RWPE2 (cell line): ENCODE measurements at regions not wholly inside any gene's neighbourhood (a gene's known extent, or its start where the extent isn't known, plus 50 kb on each side); places are given as distances from the start of the nearest gene placed in this dataset.

ENCODE experiments used
- ATAC-seq: fragments of 200-7000 bp; cut with Tn5 transposase; 3 replicates; pipeline ENCODE4 v1.9.1; 2021; ENCODE audit warnings: low read depth
- DNase-seq: peaks from one replicate; pipeline ENCODE4 v3.0.0-alpha.2; 2020; ENCODE audit warnings: low spot score
- H3K27ac ChIP-seq: fragments of 450-650 bp; 2 replicates; pipeline ENCODE4 v1.5.1; 2017; ENCODE audit warnings: mild to moderate bottlenecking; ENCODE audit not compliant: poor library complexity, severe bottlenecking
- H3K27me3 ChIP-seq: fragments of 250-450 bp; sonication (Bioruptor Pico); 2 replicates; pipeline ENCODE4 v1.5.1; 2021; ENCODE audit warnings: mild to moderate bottlenecking, moderate library complexity; ENCODE audit not compliant: insufficient read depth, poor library complexity, severe bottlenecking
- H3K36me3 ChIP-seq: fragments of 250-450 bp; sonication (Bioruptor Pico); 2 replicates; pipeline ENCODE4 v1.5.1; 2020; ENCODE audit warnings: low read depth, mild to moderate bottlenecking, moderate library complexity
- H3K4me1 ChIP-seq: fragments of 250-450 bp; sonication (Bioruptor Pico); 2 replicates; pipeline ENCODE4 v1.5.1; 2021; ENCODE audit warnings: mild to moderate bottlenecking, moderate library complexity; ENCODE audit not compliant: insufficient read depth, poor library complexity, severe bottlenecking
- H3K4me3 ChIP-seq: fragments of 250-450 bp; sonication (Bioruptor Pico); 2 replicates; pipeline ENCODE4 v1.5.1; 2021; ENCODE audit warnings: mild to moderate bottlenecking, moderate library complexity; ENCODE audit not compliant: severe bottlenecking
- H3K9me3 ChIP-seq: fragments of 250-450 bp; sonication (Bioruptor Pico); 2 replicates; pipeline ENCODE4 v1.5.1; 2021; ENCODE audit warnings: mild to moderate bottlenecking, moderate library complexity; ENCODE audit not compliant: severe bottlenecking
- TF ChIP-seq, protein P1 (sequence below): fragments of 450-650 bp; IDR thresholded peaks from one replicate; pipeline ENCODE4 v1.5.1; 2017; ENCODE audit warnings: mild to moderate bottlenecking, moderate library complexity; ENCODE audit not compliant: poor library complexity, severe bottlenecking

DNA sequence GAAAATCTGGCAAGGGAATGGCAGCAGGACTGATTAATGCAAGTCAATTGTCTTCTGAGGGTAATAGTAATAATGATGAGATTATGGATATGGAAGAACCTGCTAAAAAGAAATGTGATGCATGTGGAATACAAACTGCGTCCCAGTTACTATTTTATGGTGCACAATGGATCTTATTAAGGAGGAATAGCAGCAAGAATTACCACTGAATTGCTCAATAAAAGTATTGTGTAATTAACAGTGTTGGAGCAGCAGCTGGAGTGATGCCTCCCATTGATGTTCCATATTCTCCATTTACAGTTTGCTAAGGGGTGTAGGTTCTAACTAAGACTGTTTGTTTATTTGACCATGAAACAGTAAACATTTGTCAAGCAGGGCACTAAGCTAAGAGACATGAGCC, 167.9 kb downstream of the HRH4 start:
- Histone ChIP-seq H3K9me3 (no peaks in the 10 kb centered on the region), H3K4me3 (no peak overlapping the region), H3K4me1 (no peaks in the 10 kb centered on the region), H3K36me3 (no peaks in the 10 kb centered on the region), H3K27ac (no peak overlapping the region), H3K27me3 (peaks cover 3% of the 10 kb centered on the region)
- ATAC-seq (no peak), DNase-seq (no peak)
- TF ChIP-seq, protein P1, sequence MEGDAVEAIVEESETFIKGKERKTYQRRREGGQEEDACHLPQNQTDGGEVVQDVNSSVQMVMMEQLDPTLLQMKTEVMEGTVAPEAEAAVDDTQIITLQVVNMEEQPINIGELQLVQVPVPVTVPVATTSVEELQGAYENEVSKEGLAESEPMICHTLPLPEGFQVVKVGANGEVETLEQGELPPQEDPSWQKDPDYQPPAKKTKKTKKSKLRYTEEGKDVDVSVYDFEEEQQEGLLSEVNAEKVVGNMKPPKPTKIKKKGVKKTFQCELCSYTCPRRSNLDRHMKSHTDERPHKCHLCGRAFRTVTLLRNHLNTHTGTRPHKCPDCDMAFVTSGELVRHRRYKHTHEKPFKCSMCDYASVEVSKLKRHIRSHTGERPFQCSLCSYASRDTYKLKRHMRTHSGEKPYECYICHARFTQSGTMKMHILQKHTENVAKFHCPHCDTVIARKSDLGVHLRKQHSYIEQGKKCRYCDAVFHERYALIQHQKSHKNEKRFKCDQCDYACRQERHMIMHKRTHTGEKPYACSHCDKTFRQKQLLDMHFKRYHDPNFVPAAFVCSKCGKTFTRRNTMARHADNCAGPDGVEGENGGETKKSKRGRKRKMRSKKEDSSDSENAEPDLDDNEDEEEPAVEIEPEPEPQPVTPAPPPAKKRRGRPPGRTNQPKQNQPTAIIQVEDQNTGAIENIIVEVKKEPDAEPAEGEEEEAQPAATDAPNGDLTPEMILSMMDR: no peak

DNA sequence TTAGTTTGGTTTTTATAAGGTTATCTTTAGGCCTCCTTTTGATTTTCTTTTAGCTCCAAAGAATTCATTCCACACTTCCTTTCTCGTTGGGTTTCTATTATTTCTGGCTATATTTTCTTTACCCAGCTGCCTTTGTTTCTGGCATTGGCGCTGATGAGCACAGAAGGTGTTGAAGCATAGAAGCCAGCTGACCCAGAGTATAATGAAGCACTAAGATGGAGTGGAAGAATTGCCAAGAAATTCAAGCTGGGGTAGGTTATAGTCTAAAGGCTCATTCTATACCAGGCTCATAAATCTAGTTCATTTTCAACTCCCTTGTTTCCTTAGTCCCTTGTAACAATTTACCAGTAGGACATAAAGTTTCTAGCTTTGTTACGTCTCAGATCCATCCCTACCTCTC, 169.5 kb downstream of the HRH4 start:
- TF ChIP-seq, protein P1: no peak
- H3K36me3 ChIP-seq: no peaks in the 10 kb centered on the region
- H3K27ac ChIP-seq: no peak overlapping the region
- no peaks in the 10 kb centered on the region for H3K4me1 ChIP-seq
- DNase-seq (no peak), ATAC-seq (no peak)
- peaks cover 3% of the 10 kb centered on the region for H3K27me3 ChIP-seq
- H3K4me3 ChIP-seq: no peak overlapping the region
- H3K9me3 ChIP-seq: no peaks in the 10 kb centered on the region

DNA sequence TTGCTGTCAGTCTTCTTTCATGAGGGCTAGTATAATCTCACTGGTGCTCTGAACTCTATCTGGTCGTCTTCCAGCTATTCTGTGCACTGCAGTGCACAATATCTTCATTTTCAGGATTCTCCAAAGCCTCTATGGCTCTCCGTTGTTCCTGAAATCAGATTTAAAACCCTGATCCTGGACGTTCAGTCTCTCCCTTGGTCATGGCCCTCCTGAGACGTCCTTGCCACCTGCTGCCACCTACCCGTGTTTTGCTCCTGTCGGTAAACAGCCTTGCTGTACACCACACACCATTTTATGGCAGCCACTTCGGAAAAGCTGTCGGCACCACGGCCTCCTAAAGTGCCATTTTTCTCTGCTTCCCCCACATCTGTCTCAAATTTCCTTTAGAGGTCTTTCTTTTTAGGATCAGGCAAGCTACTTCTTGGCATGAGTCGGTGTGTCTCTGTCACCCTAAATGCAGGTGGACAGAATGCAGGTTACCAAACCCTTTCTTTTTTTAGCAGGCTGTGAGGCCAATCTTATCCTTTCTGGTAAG, 170.0 kb downstream of the HRH4 start:
- H3K27ac ChIP-seq: no peak overlapping the region
- ATAC-seq: no peak
- H3K9me3 ChIP-seq: no peaks in the 10 kb centered on the region
- H3K4me1 ChIP-seq: no peaks in the 10 kb centered on the region
- no peak for DNase-seq
- peaks cover 3% of the 10 kb centered on the region for H3K27me3 ChIP-seq
- no peaks in the 10 kb centered on the region for H3K36me3 ChIP-seq
- TF ChIP-seq, protein P1: no peak
- H3K4me3 ChIP-seq: no peak overlapping the region

DNA sequence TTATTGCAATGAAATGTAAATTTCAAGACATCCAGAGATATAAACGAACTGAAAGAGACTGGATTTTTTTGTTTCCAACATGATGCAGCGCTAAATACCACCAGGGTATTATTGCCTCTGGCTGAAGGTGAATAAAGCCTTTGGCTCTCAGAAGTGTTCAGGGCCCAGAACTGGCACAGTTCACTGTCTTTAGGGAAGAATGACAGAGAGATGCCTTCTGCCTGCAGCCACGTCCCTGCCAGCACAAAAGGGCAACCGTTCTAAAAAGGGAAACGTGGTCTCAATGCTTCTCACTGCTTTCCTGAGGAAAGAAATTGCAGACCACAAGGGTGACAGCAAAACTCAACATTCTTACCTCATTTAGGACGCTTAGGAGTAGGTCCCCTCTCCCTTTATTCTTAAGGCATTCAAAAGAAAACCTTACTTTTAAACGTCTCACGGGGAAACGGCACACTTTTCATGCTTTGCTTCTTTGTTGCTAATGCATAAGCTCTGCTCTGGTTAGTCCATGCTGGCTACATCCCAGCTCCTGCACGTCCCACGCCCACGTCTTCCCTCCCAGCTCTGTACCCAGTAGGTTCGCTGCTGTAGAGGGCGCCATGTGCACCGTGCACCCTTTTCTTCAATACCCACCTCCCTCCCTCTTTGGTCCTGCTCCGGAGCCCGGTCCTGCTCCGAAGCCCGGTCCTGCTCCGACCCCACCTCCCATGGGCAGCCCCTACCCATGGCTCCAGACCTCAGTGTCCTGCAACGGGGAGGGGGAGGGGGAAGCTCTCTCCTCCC, 171.0 kb downstream of the HRH4 start:
- Histone ChIP-seq H3K27ac (no peak overlapping the region), H3K27me3 (peaks cover 3% of the 10 kb centered on the region), H3K4me1 (no peaks in the 10 kb centered on the region), H3K4me3 (no peak overlapping the region), H3K36me3 (no peaks in the 10 kb centered on the region), H3K9me3 (no peaks in the 10 kb centered on the region)
- TF ChIP-seq, protein P1: no peak
- DNase-seq (no peak), ATAC-seq (no peak)
